Smooth muscle cell (in vitro differentiated cells): ENCODE measurements at regions not wholly inside any gene's neighbourhood (a gene's known extent, or its start where the extent isn't known, plus 50 kb on each side); places are given as distances from the start of the nearest gene placed in this dataset.

Experiments used
- DNase-seq: peaks from one replicate; lab custom pipeline; 2025; ENCODE audit not compliant: unreplicated experiment; lab: John Stamatoyannopoulos, UW
- H2AFZ ChIP-seq: fragments of 200-600 bp; sonication (generic); 2 replicates; pipeline ENCODE4 v1.6.0; 2016; ENCODE audit warnings: antibody characterized with exemption, low read depth, mild to moderate bottlenecking
- H3F3A ChIP-seq: fragments of 200-600 bp; sonication (generic); 2 replicates; pipeline ENCODE4 v1.6.0; 2017; ENCODE audit warnings: antibody characterized with exemption, low read depth
- H3K27ac ChIP-seq: fragments of 200-600 bp; sonication (generic); 2 replicates; pipeline ENCODE4 v1.5.1; 2016; ENCODE audit warnings: low read depth, mild to moderate bottlenecking
- H3K27me3 ChIP-seq: fragments of 200-600 bp; sonication (generic); 2 replicates; pipeline ENCODE4 v1.6.1; 2016; ENCODE audit warnings: low read depth, mild to moderate bottlenecking
- H3K36me3 ChIP-seq: fragments of 200-600 bp; sonication (generic); 2 replicates; pipeline ENCODE4 v1.5.1; 2016; ENCODE audit warnings: low read depth
- H3K4me1 ChIP-seq: fragments of 200-600 bp; sonication (generic); 2 replicates; pipeline ENCODE4 v1.5.1; 2016; ENCODE audit warnings: low read depth
- H3K4me2 ChIP-seq: fragments of 200-600 bp; sonication (generic); 2 replicates; pipeline ENCODE4 v1.6.0; 2016; ENCODE audit warnings: mild to moderate bottlenecking
- H3K4me3 ChIP-seq: fragments of 200-600 bp; sonication (generic); 2 replicates; pipeline ENCODE4 v1.5.1; 2016; ENCODE audit warnings: mild to moderate bottlenecking
- H3K79me2 ChIP-seq: fragments of 200-600 bp; sonication (generic); 2 replicates; pipeline ENCODE4 v1.6.0; 2016; ENCODE audit warnings: low read depth, mild to moderate bottlenecking
- H3K9ac ChIP-seq: fragments of 200-600 bp; sonication (generic); 2 replicates; pipeline ENCODE4 v1.6.0; 2016; ENCODE audit warnings: low read depth
- H3K9me3 ChIP-seq: fragments of 200-600 bp; sonication (generic); replicated peaks from 2 replicates; pipeline ENCODE4 v1.5.1; 2016; ENCODE audit warnings: low read depth
- H4K20me1 ChIP-seq: fragments of 200-600 bp; sonication (generic); 2 replicates; pipeline ENCODE4 v1.6.0; 2016; ENCODE audit warnings: low read depth
- CTCF ChIP-seq: fragments of 200-600 bp; sonication (generic); IDR thresholded peaks from 2 replicates; pipeline ENCODE4 v1.5.1; 2017; ENCODE audit warnings: borderline replicate concordance, mild to moderate bottlenecking, antibody characterized with exemption; ENCODE audit not compliant: insufficient read depth, poor library complexity, severe bottlenecking
- WGBS: methylation state at CpG from one replicate; pipeline ENCODE4 v1.1.7; 2016; ENCODE audit warnings: low lambda C conversion rate; 5-methylcytosine and 5-hydroxymethylcytosine counted together

GRCh38 chr4:101439926-101440325 is 92.6 kb upstream of the PPP3CA start:
- Histone ChIP-seq H4K20me1 (no peaks in the 10 kb centered on the region), H3K9me3 (no peaks in the 10 kb centered on the region), H2AFZ (peak overlapping the region; percentile 40), H3K4me1 (no peaks in the 10 kb centered on the region), H3K27me3 (no peaks in the 10 kb centered on the region), H3K36me3 (no peaks in the 10 kb centered on the region), H3K4me2 (peak overlapping the region; percentile 9), H3K9ac (no peak overlapping the region), H3K79me2 (no peaks in the 10 kb centered on the region), H3K27ac (no peak overlapping the region), H3K4me3 (no peak overlapping the region), H3F3A (no peaks in the 10 kb centered on the region)
- 80% methylated on average over 2 of the region's 2 CpGs for WGBS
- DNase-seq: no peak
- TF ChIP-seq CTCF: no peak

GRCh38 chr4:101421386-101421785 is 74.1 kb upstream of the PPP3CA start:
- H3K27ac ChIP-seq: no peak overlapping the region
- no peak overlapping the region for H2AFZ ChIP-seq
- no peak for TF ChIP-seq CTCF

GRCh38 chr4:101420661-101421060 is 73.3 kb upstream of the PPP3CA start:
- no peaks in the 10 kb centered on the region for H3K27me3 ChIP-seq
- DNase-seq: no peak
- no peaks in the 10 kb centered on the region for H3K36me3 ChIP-seq
- H3K79me2 ChIP-seq: no peaks in the 10 kb centered on the region
- no peaks in the 10 kb centered on the region for H3F3A ChIP-seq
- H3K4me3 ChIP-seq: no peak overlapping the region
- H3K9me3 ChIP-seq: no peaks in the 10 kb centered on the region
- H3K9ac ChIP-seq: no peak overlapping the region
- no peak for TF ChIP-seq CTCF
- H3K4me1 ChIP-seq: peaks cover 16% of the 10 kb centered on the region
- H3K4me2 ChIP-seq: no peak overlapping the region
- no peak overlapping the region for H3K27ac ChIP-seq
- H2AFZ ChIP-seq: no peak overlapping the region
- H4K20me1 ChIP-seq: no peaks in the 10 kb centered on the region

More at GRCh38 chr4:101421386-101421785, 74.1 kb upstream of the PPP3CA start:
- H3F3A ChIP-seq: no peaks in the 10 kb centered on the region
- H3K4me2 ChIP-seq: no peak overlapping the region
- no peak overlapping the region for H3K4me3 ChIP-seq
- no peak for DNase-seq
- no peaks in the 10 kb centered on the region for H3K79me2 ChIP-seq
- no peaks in the 10 kb centered on the region for H3K36me3 ChIP-seq
- H3K9me3 ChIP-seq: no peaks in the 10 kb centered on the region
- WGBS: 78% methylated on average over 2 of the region's 2 CpGs
- H4K20me1 ChIP-seq: no peaks in the 10 kb centered on the region
- H3K27me3 ChIP-seq: no peaks in the 10 kb centered on the region
- H3K4me1 ChIP-seq: peaks cover 16% of the 10 kb centered on the region
- H3K9ac ChIP-seq: no peak overlapping the region

GRCh38 chr4:101419336-101420135 is 72.2 kb upstream of the PPP3CA start:
- Histone ChIP-seq H3F3A (no peaks in the 10 kb centered on the region), H3K27me3 (no peaks in the 10 kb centered on the region), H3K79me2 (no peaks in the 10 kb centered on the region), H2AFZ (no peak overlapping the region), H3K9me3 (no peaks in the 10 kb centered on the region), H3K36me3 (no peaks in the 10 kb centered on the region), H3K4me3 (no peak overlapping the region), H3K27ac (no peak overlapping the region), H3K4me2 (no peak overlapping the region), H4K20me1 (no peaks in the 10 kb centered on the region), H3K9ac (no peak overlapping the region), H3K4me1 (peaks cover 16% of the 10 kb centered on the region)
- 36% methylated on average over 5 of the region's 5 CpGs for WGBS
- TF ChIP-seq CTCF: no peak
- DNase-seq: no peak
